ENCODE measurements at regions not wholly inside any gene's neighbourhood (a gene's known extent, or its start where the extent isn't known, plus 50 kb on each side); places are given as distances from the start of the nearest gene placed in this dataset.

- DNase-seq = no peak
These were observed 150.9 kb downstream of the MAFB start for GRCh38 chr20:40538131-40538530.

GRCh38 chr20:40536808-40537207 lies 152.2 kb downstream of the MAFB start:
- DNase-seq = no peak

- DNase-seq = no peak
These were observed 153.2 kb downstream of the MAFB start for GRCh38 chr20:40535816-40536215.

GRCh38 chr20:40532103-40532502 lies 156.9 kb downstream of the MAFB start:
- peak; percentile 44 for DNase-seq

GRCh38 chr20:40525351-40525750 lies 163.7 kb downstream of the MAFB start:
- no peak for DNase-seq

- DNase-seq = no peak
These were observed 165.0 kb downstream of the MAFB start for GRCh38 chr20:40524071-40524470.

GRCh38 chr20:40522405-40522804 lies 166.6 kb downstream of the MAFB start:
- DNase-seq = no peak

GRCh38 chr20:40521962-40522361 lies 167.1 kb downstream of the MAFB start:
- no peak for DNase-seq

- no peak for DNase-seq
These were observed 169.1 kb downstream of the MAFB start for GRCh38 chr20:40519918-40520317.

GRCh38 chr20:40512994-40513393 lies 176.0 kb downstream of the MAFB start:
- DNase-seq = no peak

- DNase-seq = no peak
These were observed 176.4 kb downstream of the MAFB start for GRCh38 chr20:40512591-40512990.

GRCh38 chr20:40511478-40511877 lies 177.6 kb downstream of the MAFB start:
- DNase-seq = no peak

- no peak for DNase-seq
These were observed 178.4 kb downstream of the MAFB start for GRCh38 chr20:40510622-40511021.

GRCh38 chr20:40508821-40509220 lies 180.2 kb downstream of the MAFB start:
- no peak for DNase-seq

- DNase-seq = peak; percentile 10
These were observed 182.5 kb downstream of the MAFB start for GRCh38 chr20:40506537-40506939.

- DNase-seq = no peak
These were observed 185.9 kb downstream of the MAFB start for GRCh38 chr20:40503119-40503518.

- no peak for DNase-seq
These were observed 186.5 kb downstream of the MAFB start for GRCh38 chr20:40502576-40502975.

GRCh38 chr20:40499391-40499790 lies 189.6 kb downstream of the MAFB start:
- no peak for DNase-seq

GRCh38 chr20:40497899-40498691 lies 190.9 kb downstream of the MAFB start:
- DNase-seq = no peak

- no peak for DNase-seq
These were observed 193.1 kb downstream of the MAFB start for GRCh38 chr20:40495956-40496355.

- no peak for DNase-seq
These were observed 194.8 kb downstream of the MAFB start for GRCh38 chr20:40494248-40494647.

GRCh38 chr20:40493549-40493948 lies 195.5 kb downstream of the MAFB start:
- DNase-seq = no peak

GRCh38 chr20:40493071-40493470 lies 196.0 kb downstream of the MAFB start:
- peak; percentile 5 for DNase-seq

- no peak for DNase-seq
These were observed 197.9 kb downstream of the MAFB start for GRCh38 chr20:40491009-40491590.

GRCh38 chr20:40489886-40490285 lies 199.2 kb downstream of the MAFB start:
- no peak for DNase-seq
